Prostate gland (tissue), 2 donors: ENCODE measurements at regions not wholly inside any gene's neighbourhood (a gene's known extent, or its start where the extent isn't known, plus 50 kb on each side); places are given as distances from the start of the nearest gene placed in this dataset.

Experiments
- DNase-seq: peaks from one replicate; pipeline ENCODE4 v3.0.0-alpha.2; 2019; ENCODE audit warnings: low spot score
- H3K27ac ChIP-seq, 2 donors: fragments of 200-600 bp; sonication (generic); 2 replicates each; pipeline ENCODE4 v1.5.1; 2017 to 2019
- H3K27me3 ChIP-seq: fragments of 200-600 bp; sonication (generic); replicated peaks from 2 replicates; pipeline ENCODE4 v1.5.1; 2019; ENCODE audit not compliant: insufficient read depth
- H3K36me3 ChIP-seq, 2 donors: fragments of 200-600 bp; sonication (generic); 1 replicate in 1 of 2; 2 replicates in 1 of 2; pipeline versions ENCODE4 v1.5.1 to v1.8.1; 2017 to 2019
- H3K4me1 ChIP-seq: fragments of 200-600 bp; sonication (generic); replicated peaks from 2 replicates; pipeline ENCODE4 v1.5.1; 2019
- H3K4me3 ChIP-seq, 2 donors: fragments of 200-600 bp; sonication (generic); 2 replicates each; pipeline ENCODE4 v1.5.1; 2017 to 2019
- H3K9me3 ChIP-seq: fragments of 200-600 bp; sonication (generic); 2 replicates; pipeline ENCODE4 v1.5.1; 2017
- POLR2A ChIP-seq: fragments of 450-650 bp; IDR thresholded peaks from one replicate; pipeline ENCODE4 v1.6.1; 2016; ENCODE audit warnings: antibody characterized with exemption, mild to moderate bottlenecking
- POLR2AphosphoS5 ChIP-seq: sonication (generic); formaldehyde crosslinking; IDR thresholded peaks from one replicate; pipeline ENCODE4 v1.6.1; 2017; ENCODE audit warnings: antibody characterized with exemption
- WGBS: methylation state at CpG from one replicate; pipeline ENCODE4 v1.1.5; 2018; 5-methylcytosine and 5-hydroxymethylcytosine counted together
- intact Hi-C: fragments of 100-400 bp; cut with DNase I; formaldehyde crosslinking; loops from one replicate; pipeline ENCODE4 v1.14.2; 2022
- TF ChIP-seq, protein P1 (sequence below), 4 experiments: fragments of 200-600 bp in 2 of 4; fragments of 450-650 bp in 2 of 4; sonication (generic) in 2 of 4; IDR thresholded peaks; 1 replicate in 3 of 4; 2 replicates in 1 of 4; pipeline ENCODE4 v1.5.1; 2016 to 2019; ENCODE audit warnings: antibody characterized with exemption in 4 of 4, mild to moderate bottlenecking in 2 of 4, moderate library complexity in 2 of 4

DNA sequence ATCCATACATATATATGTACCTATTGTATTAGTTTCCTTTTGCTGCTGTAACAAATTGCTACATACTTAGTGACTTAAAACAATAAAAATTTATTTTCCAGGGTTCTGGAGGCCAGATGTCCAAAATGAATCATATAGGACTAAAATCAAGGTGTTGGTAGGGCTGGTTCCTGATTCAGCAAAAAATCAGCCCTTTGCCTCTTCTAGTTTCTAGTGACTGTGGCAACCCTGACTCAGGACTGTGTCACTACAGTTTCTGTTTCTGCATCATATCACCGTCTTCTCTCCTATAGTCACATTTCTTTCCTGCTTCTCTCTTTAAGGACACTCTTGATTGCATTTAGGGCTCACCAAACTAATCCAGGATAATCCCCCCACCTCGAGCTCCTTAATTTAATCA, 386.3 kb upstream of the TBX3 start:
- no peak for DNase-seq
- no peak for TF ChIP-seq POLR2A
- no peak for TF ChIP-seq POLR2AphosphoS5
- TF ChIP-seq, protein P1, sequence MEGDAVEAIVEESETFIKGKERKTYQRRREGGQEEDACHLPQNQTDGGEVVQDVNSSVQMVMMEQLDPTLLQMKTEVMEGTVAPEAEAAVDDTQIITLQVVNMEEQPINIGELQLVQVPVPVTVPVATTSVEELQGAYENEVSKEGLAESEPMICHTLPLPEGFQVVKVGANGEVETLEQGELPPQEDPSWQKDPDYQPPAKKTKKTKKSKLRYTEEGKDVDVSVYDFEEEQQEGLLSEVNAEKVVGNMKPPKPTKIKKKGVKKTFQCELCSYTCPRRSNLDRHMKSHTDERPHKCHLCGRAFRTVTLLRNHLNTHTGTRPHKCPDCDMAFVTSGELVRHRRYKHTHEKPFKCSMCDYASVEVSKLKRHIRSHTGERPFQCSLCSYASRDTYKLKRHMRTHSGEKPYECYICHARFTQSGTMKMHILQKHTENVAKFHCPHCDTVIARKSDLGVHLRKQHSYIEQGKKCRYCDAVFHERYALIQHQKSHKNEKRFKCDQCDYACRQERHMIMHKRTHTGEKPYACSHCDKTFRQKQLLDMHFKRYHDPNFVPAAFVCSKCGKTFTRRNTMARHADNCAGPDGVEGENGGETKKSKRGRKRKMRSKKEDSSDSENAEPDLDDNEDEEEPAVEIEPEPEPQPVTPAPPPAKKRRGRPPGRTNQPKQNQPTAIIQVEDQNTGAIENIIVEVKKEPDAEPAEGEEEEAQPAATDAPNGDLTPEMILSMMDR (IDR thresholded peaks at IDR 0.05), result no peak
- H3K27ac ChIP-seq, result no peak overlapping the region
- no peaks in the 10 kb centered on the region for H3K9me3 ChIP-seq
- H3K27me3 ChIP-seq, result no peaks in the 10 kb centered on the region
- no peak overlapping the region for H3K4me3 ChIP-seq
- H3K36me3 ChIP-seq, result no peaks in the 10 kb centered on the region
- intact Hi-C loops, result no loop called here
- 89% methylated on average over 2 of the region's 2 CpGs for WGBS
- no peaks in the 10 kb centered on the region for H3K4me1 ChIP-seq

DNA sequence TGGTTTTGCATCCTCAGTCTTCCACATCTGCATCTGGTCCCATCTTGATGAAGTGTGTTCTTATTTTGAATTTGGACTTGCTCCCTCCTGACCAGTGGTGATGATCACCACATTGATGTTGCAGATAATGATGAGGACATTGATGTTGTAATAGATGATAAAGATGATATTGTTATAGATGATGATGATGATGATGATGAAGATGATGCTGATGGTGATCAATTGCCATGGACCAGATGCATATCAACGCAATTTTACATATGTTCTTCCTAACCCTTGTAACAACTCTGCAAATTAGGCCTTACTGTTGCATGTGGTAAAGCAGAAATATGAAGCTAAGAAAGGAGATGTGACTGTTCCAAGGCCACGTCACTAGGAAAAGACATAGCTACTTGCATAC, 380.3 kb upstream of the TBX3 start:
- no peaks in the 10 kb centered on the region for H3K9me3 ChIP-seq
- H3K27me3 ChIP-seq, result no peaks in the 10 kb centered on the region
- intact Hi-C loops, result no loop called here
- no peak for DNase-seq
- no peaks in the 10 kb centered on the region for H3K36me3 ChIP-seq
- H3K4me1 ChIP-seq, result no peaks in the 10 kb centered on the region
- 96% methylated on average over 2 of the region's 2 CpGs for WGBS
- no peak for TF ChIP-seq POLR2AphosphoS5
- TF ChIP-seq POLR2A, result no peak
- H3K27ac ChIP-seq, result no peak overlapping the region
- H3K4me3 ChIP-seq, result no peak overlapping the region

DNA sequence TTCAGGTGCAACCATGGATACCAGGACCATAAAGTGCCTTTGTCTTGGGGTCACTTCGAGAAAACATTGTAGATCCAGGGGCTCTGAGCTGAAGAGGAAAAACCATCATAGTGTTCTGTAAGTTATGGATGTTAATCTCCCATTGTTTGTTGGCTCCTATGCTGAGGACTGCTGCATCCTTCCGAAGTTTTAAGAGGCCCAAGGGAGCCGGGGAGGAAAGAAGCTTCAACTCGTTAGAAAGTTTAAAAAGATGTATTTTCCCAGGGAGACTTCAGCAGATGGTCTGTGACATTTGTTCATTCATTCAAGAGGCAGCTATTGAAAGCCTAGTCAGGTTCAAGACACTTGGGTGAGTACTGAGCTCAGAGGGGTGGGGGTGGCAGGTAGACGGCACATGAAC, 378.8 kb upstream of the TBX3 start:
- Histone ChIP-seq H3K36me3 (no peaks in the 10 kb centered on the region), H3K27ac (no peak overlapping the region), H3K9me3 (no peaks in the 10 kb centered on the region), H3K27me3 (no peaks in the 10 kb centered on the region), H3K4me3 (no peak overlapping the region), H3K4me1 (no peaks in the 10 kb centered on the region)
- 85% methylated on average over 5 of the region's 5 CpGs for WGBS
- TF ChIP-seq POLR2A (no peak), POLR2AphosphoS5 (no peak)
- TF ChIP-seq, protein P1 (IDR thresholded peaks at IDR 0.05), result no peak
- DNase-seq, result no peak
- intact Hi-C loops, result no loop called here

DNA sequence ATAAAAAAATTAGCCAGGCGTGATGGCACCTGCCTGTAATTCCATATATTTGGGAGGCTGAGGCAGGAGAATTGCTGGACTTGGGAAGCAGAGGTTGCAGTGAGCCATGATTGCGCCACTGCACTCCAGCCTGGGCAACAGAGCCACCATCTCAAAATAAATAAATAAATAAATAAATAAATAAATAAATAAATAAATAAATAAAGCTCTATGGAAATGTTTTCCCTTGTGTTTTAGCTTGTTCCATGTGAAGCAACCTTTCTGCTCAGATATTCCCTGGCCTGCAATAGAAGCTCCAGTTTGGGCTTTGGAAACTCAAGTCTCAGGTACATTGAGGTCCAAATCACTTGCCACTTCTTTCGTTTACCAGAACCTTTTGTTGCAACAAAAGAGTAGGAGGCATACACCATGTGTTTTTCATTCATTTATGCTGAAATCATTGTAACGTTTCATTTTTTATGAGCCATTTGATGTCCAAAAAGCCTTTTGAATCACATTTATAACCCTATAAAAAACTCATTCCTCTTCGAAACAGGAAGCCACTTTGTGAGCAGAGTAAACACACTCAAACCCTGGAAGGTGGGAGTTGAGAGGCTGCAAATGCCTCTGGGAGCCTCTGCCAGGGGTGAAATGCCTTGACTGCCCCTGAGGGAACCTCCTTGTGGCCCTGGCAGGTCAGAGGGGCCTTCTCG, 376.6 kb upstream of the TBX3 start:
- intact Hi-C loops, result no loop called here
- 41% methylated on average over 6 of the region's 6 CpGs for WGBS

DNA sequence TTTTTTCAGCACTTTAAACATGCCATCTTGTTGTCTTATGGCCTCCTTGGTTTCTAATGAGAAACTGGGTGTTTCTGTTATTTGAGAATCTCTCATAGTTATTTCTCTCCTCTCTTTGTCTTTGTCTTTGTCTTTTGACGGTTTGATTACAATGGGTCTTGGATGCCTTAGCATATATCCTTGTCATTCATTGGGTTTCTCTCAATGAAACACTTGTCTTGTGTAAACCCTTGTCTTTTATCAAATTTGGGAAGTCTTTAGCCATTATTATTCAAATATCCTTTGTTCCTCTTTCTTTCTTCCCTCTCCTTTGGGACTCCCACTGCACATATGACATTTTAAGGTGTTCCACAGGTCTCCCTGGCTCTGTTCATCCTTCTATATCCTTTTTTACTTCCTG, 373.5 kb upstream of the TBX3 start:
- 81% methylated on average over 1 of the region's 1 CpG for WGBS
- Histone ChIP-seq H3K4me1 (no peaks in the 10 kb centered on the region), H3K36me3 (no peaks in the 10 kb centered on the region), H3K27ac (no peak overlapping the region), H3K4me3 (no peak overlapping the region), H3K27me3 (no peaks in the 10 kb centered on the region), H3K9me3 (no peaks in the 10 kb centered on the region)
- intact Hi-C loops, result no loop called here
- no peak for DNase-seq
- TF ChIP-seq POLR2A (no peak), POLR2AphosphoS5 (no peak)
- TF ChIP-seq, protein P1 (IDR thresholded peaks at IDR 0.05), result no peak

More for the DNA sequence above, 376.6 kb upstream of the TBX3 start:
- Histone ChIP-seq H3K4me3 (no peak overlapping the region), H3K9me3 (no peaks in the 10 kb centered on the region), H3K4me1 (no peaks in the 10 kb centered on the region), H3K27me3 (no peaks in the 10 kb centered on the region), H3K36me3 (no peaks in the 10 kb centered on the region), H3K27ac (no peak overlapping the region)
- TF ChIP-seq POLR2A, result no peak
- TF ChIP-seq POLR2AphosphoS5, result peak; percentile 36
- TF ChIP-seq, protein P1 (IDR thresholded peaks at IDR 0.05), result no peak
- DNase-seq, result no peak
